GM18507 (cell line): ENCODE measurements at regions not wholly inside any gene's neighbourhood (a gene's known extent, or its start where the extent isn't known, plus 50 kb on each side); places are given as distances from the start of the nearest gene placed in this dataset.

ENCODE experiments used
- DNase-seq: peaks from one replicate; pipeline ENCODE4 v3.0.0; 2011; ENCODE audit warnings: low read depth; ENCODE audit not compliant: insufficient read length; ENCODE audit errors: extremely low spot score
- FAIRE-seq: peaks from 2 replicates; lab custom pipeline; 2011; peaks lifted over from hg19 to GRCh38; lab: Jason Lieb, UNC

- FAIRE-seq (no peak), DNase-seq (no peak)
These were observed 547.1 kb upstream of the ZEB2 start for GRCh38 chr2:145066856-145067548.

DNA sequence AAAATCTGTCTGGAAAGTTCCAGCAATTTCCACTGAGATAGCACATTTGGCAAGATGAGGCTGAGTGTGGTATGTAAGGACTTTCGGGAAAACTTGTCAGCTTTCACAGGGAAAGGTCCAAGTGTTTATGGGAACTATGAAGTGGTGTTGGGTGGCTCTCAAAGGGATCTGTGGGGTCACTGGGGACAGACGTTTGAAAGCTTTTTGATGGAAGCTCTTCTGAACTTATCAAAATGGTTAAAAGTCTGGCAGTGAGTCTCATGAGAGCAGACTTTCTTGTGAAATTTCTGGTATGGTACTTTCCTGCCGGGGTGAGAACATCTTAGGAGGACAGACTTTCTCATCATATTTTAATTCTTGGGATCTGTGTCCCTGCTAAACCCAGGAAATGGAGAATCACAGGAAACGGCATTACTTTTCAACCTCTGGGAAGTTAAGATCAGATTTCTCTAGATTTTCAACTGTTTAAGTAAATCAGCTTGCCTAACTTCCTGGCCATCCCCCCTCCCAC, 546.3 kb upstream of the ZEB2 start:
- DNase-seq = no peak
- FAIRE-seq = no peak

GRCh38 chr2:145065342-145065741, 545.4 kb upstream of the ZEB2 start:
- FAIRE-seq (no peak), DNase-seq (no peak)

GRCh38 chr2:145064511-145064910, 544.6 kb upstream of the ZEB2 start:
- DNase-seq (no peak), FAIRE-seq (no peak)

DNA sequence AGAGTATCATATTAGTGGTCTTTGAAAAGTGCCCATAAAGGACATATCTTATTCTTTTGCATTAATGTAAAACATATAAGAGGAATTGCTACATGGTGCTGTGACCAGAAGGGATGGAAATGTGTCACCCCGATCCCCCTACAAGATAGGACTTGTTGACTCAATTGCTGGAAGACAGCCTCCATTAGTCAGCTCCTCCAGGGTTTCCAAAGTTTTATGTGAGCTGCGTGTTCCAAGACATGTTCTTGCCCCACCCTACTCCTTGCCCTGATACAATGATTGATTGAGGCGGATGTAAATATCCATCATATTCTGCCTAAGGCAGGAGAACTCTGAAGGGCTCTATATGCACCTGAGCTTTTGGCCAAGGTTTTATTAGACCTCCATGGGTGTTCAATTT, 541.0 kb upstream of the ZEB2 start:
- DNase-seq = no peak
- FAIRE-seq = no peak

GRCh38 chr2:145059914-145060313, 540.0 kb upstream of the ZEB2 start:
- DNase-seq (no peak), FAIRE-seq (no peak)

DNA sequence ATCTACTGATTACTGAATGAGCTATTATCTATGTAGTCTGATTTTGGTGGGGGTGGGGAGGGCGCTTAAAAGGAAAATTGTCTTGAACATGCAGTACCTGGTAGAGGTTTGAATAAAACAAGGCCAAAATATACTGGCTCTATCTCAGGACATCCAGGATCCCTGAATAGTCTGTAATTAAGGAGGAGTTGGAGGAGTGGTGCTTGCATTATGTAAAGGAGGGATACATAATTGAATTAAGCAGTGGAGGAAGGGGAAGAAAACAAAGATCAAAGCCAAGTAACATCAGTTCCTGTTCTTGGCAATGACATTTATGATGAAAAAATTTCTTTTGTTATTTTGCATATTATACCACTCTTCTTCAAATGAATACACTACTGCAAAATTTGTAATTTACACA, 539.4 kb upstream of the ZEB2 start:
- DNase-seq = no peak
- FAIRE-seq = no peak

DNA sequence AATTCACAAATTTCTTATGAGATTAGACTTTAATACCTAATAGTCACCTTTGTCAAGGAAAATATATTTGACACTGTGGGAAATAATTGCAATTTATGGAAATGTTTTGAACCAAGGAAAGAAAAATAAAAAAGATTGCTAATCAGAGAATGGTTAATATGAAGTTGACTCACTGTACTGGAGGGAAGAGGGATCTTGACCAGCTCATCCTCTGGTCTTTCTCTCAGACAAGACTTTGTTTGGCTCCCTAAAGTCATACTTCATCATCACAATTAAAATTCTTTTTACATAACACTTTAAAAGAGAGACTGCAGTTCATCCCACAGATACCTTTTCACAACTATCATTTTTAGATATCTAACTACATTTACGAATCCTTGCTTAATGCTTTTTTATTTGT, 538.5 kb upstream of the ZEB2 start:
- FAIRE-seq = no peak
- no peak for DNase-seq

DNA sequence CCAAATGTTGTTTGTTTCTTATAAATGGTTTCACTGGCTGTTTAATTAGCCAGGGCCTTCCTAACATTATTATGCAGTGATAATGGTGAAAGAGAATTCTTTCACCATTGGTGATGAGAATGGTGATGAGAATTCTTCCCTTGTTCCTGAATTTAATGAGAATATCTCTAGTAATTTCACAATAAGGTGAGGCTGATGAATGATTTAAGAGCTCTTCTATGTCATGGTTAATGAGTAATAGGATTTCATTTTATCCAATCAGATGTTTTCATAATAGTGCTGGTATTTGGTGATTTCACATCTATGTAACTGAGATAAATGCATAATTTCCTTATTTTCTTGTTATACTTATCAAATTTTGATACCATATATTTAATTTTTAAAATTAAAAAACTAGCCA, 535.7 kb upstream of the ZEB2 start:
- FAIRE-seq = no peak
- no peak for DNase-seq

DNA sequence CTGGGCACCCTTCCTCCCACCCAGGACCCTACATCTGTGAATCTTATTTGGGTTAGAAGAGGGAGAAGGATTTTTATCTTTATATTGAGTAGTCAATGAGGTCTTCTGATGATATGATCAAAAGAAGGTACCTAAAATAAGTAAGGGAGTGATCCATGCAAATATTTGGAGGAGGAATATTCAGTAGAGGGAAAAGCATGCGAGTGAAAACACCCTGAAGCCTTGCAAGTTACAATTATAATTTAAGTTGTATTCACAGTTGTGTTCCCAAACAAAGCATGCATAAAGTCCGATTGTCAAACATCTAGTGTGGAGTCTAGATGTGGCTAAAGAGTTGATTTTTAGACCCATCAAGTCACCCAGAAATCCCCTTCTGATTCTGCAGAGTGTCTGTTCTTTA, 530.2 kb upstream of the ZEB2 start:
- DNase-seq (no peak), FAIRE-seq (no peak)

- FAIRE-seq (no peak), DNase-seq (no peak)
These were observed 529.6 kb upstream of the ZEB2 start for GRCh38 chr2:145049475-145049874.

- DNase-seq (no peak), FAIRE-seq (no peak)
These were observed 527.6 kb upstream of the ZEB2 start for GRCh38 chr2:145047554-145047953.

- DNase-seq (no peak), FAIRE-seq (no peak)
These were observed 524.6 kb upstream of the ZEB2 start for GRCh38 chr2:145044491-145044890.

GRCh38 chr2:145043399-145043834, 523.5 kb upstream of the ZEB2 start:
- DNase-seq = no peak
- no peak for FAIRE-seq

DNA sequence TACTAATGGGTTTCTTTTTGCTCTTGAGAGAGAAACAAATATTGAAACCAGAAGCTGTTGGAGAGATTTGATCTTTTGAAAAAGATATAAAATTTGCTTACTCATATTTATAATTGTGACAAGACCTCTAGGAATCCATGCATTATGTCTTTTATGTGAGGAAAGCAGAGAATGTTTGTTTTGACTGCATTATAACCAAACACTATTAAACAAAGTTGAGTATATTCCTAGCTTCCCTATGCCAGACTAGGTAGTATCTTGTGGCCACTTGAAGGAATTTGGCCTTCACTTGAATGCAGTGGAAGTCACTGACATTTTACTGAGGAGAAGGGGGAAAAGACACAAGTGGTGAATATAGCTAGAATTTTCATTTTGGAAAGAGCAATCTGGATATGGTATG, 521.8 kb upstream of the ZEB2 start:
- DNase-seq (no peak), FAIRE-seq (no peak)

GRCh38 chr2:145040433-145040832, 520.5 kb upstream of the ZEB2 start:
- no peak for FAIRE-seq
- no peak for DNase-seq

DNA sequence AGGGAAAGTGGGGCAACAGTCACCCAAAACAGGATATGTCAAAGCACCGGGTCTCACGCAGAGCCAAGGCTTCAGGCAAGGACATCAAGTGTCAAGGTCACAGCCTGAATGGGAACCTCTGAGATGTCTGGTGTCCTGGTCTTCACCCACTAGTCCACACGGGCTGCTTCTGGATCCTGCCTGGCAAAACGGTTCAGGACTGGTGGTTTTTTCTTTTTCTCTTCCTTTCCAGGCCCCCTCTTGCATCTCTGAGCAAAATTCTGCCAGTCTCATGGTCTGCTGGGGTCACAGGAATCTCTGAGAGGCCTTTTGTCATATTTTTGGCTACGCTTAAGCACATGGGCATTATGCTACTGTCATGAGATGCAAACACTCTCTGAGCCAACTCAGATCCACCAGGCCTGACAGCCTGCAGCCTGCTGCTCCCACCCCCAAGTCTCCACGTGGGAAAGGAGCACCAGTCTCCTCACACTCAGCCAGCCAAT, 518.2 kb upstream of the ZEB2 start:
- FAIRE-seq = no peak
- DNase-seq = no peak

DNA sequence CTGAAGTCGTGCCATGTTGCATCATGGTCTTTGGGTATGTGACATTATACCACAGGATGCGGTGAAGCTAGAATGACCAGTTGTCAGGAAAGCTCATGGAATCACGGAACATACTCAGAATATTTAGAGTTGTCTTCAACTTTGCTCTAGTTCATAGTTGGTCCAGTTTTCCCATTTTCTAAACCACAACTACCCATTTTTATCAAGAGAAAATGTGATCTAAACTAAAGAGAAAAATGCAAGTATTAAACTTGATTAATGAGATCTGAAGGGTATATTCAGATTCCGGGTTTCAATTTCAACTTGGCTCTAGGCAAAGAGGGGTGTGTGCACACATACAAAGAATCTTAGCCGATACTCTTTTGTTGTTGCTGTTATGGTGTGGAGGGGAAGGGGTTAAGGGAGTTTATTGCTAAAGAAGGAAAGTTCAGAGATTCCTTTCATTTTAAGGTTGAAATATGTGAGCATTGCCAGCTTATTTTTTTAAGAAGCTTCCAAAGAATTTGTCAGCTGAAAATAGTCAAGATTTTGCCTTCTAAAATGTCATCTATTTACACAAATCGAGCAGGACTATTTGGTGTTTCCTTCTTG, 516.6 kb upstream of the ZEB2 start:
- FAIRE-seq (no peak), DNase-seq (no peak)

DNA sequence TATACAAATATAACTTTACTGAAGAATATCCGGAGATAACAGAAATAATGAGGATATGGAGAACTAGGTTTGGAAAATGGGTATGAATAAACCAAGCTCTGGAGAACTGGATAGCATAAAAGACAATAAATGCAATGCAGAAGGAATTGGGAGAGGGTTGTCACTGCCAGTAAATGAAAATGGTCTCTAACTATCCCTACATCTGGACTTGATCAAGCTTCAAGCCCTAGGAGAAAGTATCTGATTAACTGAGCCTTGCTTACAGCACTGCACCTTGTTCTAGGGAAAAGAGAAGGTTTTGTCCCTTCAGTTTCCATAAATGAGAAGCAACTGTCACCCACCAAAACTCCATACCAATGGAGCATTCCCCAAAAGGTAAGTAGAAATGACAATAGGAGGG, 514.6 kb upstream of the ZEB2 start:
- DNase-seq (no peak), FAIRE-seq (no peak)

- no peak for FAIRE-seq
- no peak for DNase-seq
These were observed 513.5 kb upstream of the ZEB2 start for GRCh38 chr2:145033438-145033837.

GRCh38 chr2:145032791-145033190, 512.9 kb upstream of the ZEB2 start:
- FAIRE-seq (no peak), DNase-seq (no peak)
